Testis (tissue), 2 donors: ENCODE measurements at regions not wholly inside any gene's neighbourhood (a gene's known extent, or its start where the extent isn't known, plus 50 kb on each side); places are given as distances from the start of the nearest gene placed in this dataset.

Experiments
- DNase-seq: peaks from one replicate; pipeline ENCODE4 v3.0.0-alpha.2; 2019
- H3K27ac ChIP-seq, 2 donors: fragments of 200-600 bp; sonication (generic); one replicate each; pipeline ENCODE4 v1.5.1; 2019
- H3K27me3 ChIP-seq: fragments of 200-600 bp; sonication (generic); one replicate; pipeline ENCODE4 v1.5.1; 2019
- H3K36me3 ChIP-seq: fragments of 200-600 bp; sonication (generic); one replicate; pipeline ENCODE4 v1.5.1; 2017; ENCODE audit warnings: low read depth; ENCODE audit errors: missing control alignments
- H3K4me1 ChIP-seq: fragments of 200-600 bp; sonication (generic); one replicate; pipeline ENCODE4 v1.5.1; 2019
- H3K4me3 ChIP-seq, 2 donors: fragments of 200-600 bp; sonication (generic); one replicate each; pipeline ENCODE4 v1.5.1; 2017 to 2019
- H3K9me3 ChIP-seq: fragments of 200-600 bp; sonication (generic); one replicate; pipeline ENCODE4 v1.5.1; 2017
- CTCF ChIP-seq, 3 experiments: fragments of 450-650 bp in 2 of 3; fragments of 200-600 bp in 1 of 3; sonication (generic) in 1 of 3; IDR thresholded peaks; one replicate each; pipeline ENCODE4 v1.5.1; 2016 to 2019; ENCODE audit warnings: antibody characterized with exemption in 3 of 3, mild to moderate bottlenecking in 2 of 3, moderate library complexity in 1 of 3
- POLR2A ChIP-seq: fragments of 450-650 bp; IDR thresholded peaks from one replicate; pipeline ENCODE4 v1.6.1; 2017; ENCODE audit warnings: antibody characterized with exemption, mild to moderate bottlenecking, moderate library complexity
- WGBS, 2 donors: methylation state at CpG; one replicate each; pipeline ENCODE4 v1.1.5; 2018; 5-methylcytosine and 5-hydroxymethylcytosine counted together
- intact Hi-C: fragments of 100-400 bp; cut with DNase I; formaldehyde crosslinking; loops from one replicate; pipeline ENCODE4 v1.15.1; 2023; ENCODE audit warnings: low total_unique reads

- Histone ChIP-seq H3K27ac (peak overlapping the region; percentile 36 to 59), H3K4me1 (peaks cover 32% of the 10 kb centered on the region), H3K9me3 (no peaks in the 10 kb centered on the region), H3K4me3 (no peak overlapping the region), H3K36me3 (no peaks in the 10 kb centered on the region), H3K27me3 (no peaks in the 10 kb centered on the region)
- TF ChIP-seq POLR2A = no peak
- TF ChIP-seq CTCF (IDR thresholded peaks at IDR 0.05) = no peak
- DNase-seq = no peak
- intact Hi-C loops = no loop called here
- WGBS, 2 donors = 61 to 68% methylated on average over 5 of the region's 5 CpGs
Observed at GRCh38 chr10:30187010-30187409, 127.6 kb upstream of the JCAD start.

- intact Hi-C loops = no loop called here
- no peaks in the 10 kb centered on the region for H3K36me3 ChIP-seq
- H3K4me3 ChIP-seq = no peak overlapping the region
- H3K9me3 ChIP-seq = no peaks in the 10 kb centered on the region
- peak overlapping the region; percentile 36 to 59 for H3K27ac ChIP-seq
- 66 to 68% methylated on average over 9 to 10 of the region's 10 CpGs for WGBS, 2 donors
- peaks cover 32% of the 10 kb centered on the region for H3K4me1 ChIP-seq
- TF ChIP-seq CTCF (IDR thresholded peaks at IDR 0.05) (peak in 2 of 3 experiments; percentile 16 to 41), POLR2A (no peak)
- peak; percentile 49 for DNase-seq
- no peaks in the 10 kb centered on the region for H3K27me3 ChIP-seq
Observed at GRCh38 chr10:30186371-30186875, 127.0 kb upstream of the JCAD start.

GRCh38 chr10:30185916-30186315 lies 126.5 kb upstream of the JCAD start:
- intact Hi-C loops = no loop called here
- Histone ChIP-seq H3K4me1 (peaks cover 32% of the 10 kb centered on the region), H3K36me3 (no peaks in the 10 kb centered on the region), H3K9me3 (no peaks in the 10 kb centered on the region), H3K4me3 (no peak overlapping the region), H3K27ac (peak overlapping the region; percentile 36 to 59), H3K27me3 (no peaks in the 10 kb centered on the region)
- no peak for DNase-seq
- TF ChIP-seq POLR2A (no peak), CTCF (IDR thresholded peaks at IDR 0.05) (no peak)
- 71 to 72% methylated on average over 3 of the region's 3 CpGs for WGBS, 2 donors

GRCh38 chr10:30185341-30185740 lies 126.0 kb upstream of the JCAD start:
- H3K4me1 ChIP-seq = peaks cover 32% of the 10 kb centered on the region

More at GRCh38 chr10:30185341-30185740, 126.0 kb upstream of the JCAD start:
- no peaks in the 10 kb centered on the region for H3K27me3 ChIP-seq
- H3K27ac ChIP-seq = peak overlapping the region; percentile 19 to 36
- TF ChIP-seq CTCF (IDR thresholded peaks at IDR 0.05) (no peak), POLR2A (no peak)
- intact Hi-C loops = no loop called here
- 92 to 94% methylated on average over 1 of the region's 1 CpG for WGBS, 2 donors
- H3K9me3 ChIP-seq = no peaks in the 10 kb centered on the region
- no peaks in the 10 kb centered on the region for H3K36me3 ChIP-seq
- no peak for DNase-seq
- no peak overlapping the region for H3K4me3 ChIP-seq
